ENCODE measurements at regions not wholly inside any gene's neighbourhood (a gene's known extent, or its start where the extent isn't known, plus 50 kb on each side); places are given as distances from the start of the nearest gene placed in this dataset.

DNA sequence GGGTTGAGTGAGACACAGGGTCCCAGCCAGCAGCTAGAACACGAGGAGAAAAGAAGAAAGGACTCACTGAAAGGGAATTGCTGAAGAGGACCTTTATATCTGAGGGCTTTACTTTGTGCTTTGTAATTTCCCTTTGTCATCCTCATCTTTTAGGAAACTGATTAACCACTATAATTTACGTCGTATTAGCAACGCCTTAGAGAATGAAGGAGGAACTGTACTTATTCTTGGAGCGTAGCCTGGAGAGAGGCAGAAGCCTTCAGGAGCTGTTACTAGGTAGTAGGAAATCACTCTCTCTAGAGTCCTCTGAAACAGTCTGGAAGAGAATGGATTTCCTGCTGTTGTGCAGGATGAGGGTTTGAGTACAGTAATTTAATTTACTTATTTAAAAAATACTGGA is 101.0 kb upstream of the STEAP1B start:
- peaks cover 0 to 22% (median 9%) of the 10 kb centered on the region in 9 donors for H3K4me1 ChIP-seq
- H3K36me3 ChIP-seq: no peaks in the 10 kb centered on the region
- H3K9me3 ChIP-seq: no peaks in the 10 kb centered on the region
- no peak for DNase-seq
- peak in 6 of 8 donors; percentile 49 to 90 (median 80) for ATAC-seq
- H3K27me3 ChIP-seq: no peaks in the 10 kb centered on the region
- WGBS, 2 donors: 45 to 47% methylated on average over 5 of the region's 5 CpGs
- H3K27ac ChIP-seq: peak overlapping the region in 8 of 10 donors; percentile 26 to 77 (median 50)
- TF ChIP-seq, protein P1, sequence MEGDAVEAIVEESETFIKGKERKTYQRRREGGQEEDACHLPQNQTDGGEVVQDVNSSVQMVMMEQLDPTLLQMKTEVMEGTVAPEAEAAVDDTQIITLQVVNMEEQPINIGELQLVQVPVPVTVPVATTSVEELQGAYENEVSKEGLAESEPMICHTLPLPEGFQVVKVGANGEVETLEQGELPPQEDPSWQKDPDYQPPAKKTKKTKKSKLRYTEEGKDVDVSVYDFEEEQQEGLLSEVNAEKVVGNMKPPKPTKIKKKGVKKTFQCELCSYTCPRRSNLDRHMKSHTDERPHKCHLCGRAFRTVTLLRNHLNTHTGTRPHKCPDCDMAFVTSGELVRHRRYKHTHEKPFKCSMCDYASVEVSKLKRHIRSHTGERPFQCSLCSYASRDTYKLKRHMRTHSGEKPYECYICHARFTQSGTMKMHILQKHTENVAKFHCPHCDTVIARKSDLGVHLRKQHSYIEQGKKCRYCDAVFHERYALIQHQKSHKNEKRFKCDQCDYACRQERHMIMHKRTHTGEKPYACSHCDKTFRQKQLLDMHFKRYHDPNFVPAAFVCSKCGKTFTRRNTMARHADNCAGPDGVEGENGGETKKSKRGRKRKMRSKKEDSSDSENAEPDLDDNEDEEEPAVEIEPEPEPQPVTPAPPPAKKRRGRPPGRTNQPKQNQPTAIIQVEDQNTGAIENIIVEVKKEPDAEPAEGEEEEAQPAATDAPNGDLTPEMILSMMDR (IDR thresholded peaks at IDR 0.05): no peak
- H3K4me3 ChIP-seq: no peak overlapping the region
- intact Hi-C loops (cut with DNase I): no loop called here

DNA sequence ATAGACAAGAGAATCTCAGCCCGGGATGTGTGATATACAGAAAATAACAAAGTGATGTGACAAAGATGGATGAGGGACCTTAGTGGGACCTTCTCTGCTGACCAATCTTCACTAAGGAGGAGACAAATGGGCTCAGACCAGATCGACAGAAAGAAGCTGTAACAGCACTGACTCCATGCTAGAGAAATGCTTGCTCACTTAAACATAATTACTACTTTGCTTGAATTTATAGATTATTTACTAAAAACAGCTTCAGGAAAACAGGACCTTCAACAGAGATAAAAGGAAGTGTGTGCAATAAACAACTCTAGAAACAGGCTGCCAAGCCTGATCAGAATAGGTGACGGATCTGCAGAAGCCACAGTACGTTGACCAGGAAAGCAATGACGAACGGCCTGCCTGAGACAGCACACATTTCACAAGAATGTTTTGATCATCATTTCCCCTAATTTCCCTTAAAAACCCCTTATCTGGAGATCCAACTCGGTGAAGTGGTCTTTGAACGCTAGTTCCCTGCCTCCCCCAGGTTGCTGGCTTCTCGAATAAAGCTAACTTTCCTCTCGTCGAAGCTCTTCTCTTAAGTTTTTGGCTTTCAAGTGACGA is 98.4 kb upstream of the STEAP1B start:
- no peaks in the 10 kb centered on the region for H3K36me3 ChIP-seq
- H3K4me3 ChIP-seq: no peak overlapping the region
- ATAC-seq (no peak), DNase-seq (no peak)
- H3K27ac ChIP-seq: no peak overlapping the region
- TF ChIP-seq, protein P1 (IDR thresholded peaks at IDR 0.05): no peak
- H3K4me1 ChIP-seq: peaks cover 0 to 22% (median 9%) of the 10 kb centered on the region in 9 donors
- no peaks in the 10 kb centered on the region for H3K9me3 ChIP-seq
- no peaks in the 10 kb centered on the region for H3K27me3 ChIP-seq
- intact Hi-C loops (cut with DNase I): no loop called here
- 85 to 87% methylated on average over 12 of the region's 12 CpGs for WGBS, 2 donors

DNA sequence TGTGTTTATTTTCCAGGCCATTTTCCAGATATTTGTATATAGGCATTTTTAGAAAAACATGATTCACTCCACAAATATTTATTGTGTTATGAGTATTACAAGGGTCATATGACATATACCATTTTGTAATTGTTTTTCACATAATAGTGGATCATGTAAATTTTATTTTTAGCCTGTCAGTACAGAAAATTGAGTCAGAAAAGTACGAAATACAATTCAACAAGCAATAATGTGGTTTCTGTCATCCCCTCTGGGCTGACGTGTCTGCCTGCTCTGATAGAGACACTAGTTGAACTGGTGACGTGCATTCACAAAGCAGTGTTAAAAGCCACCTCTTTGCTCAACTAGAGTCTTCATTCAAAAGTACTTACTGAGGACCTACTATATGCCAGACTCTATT is 97.9 kb upstream of the STEAP1B start:
- H3K36me3 ChIP-seq: no peaks in the 10 kb centered on the region
- H3K9me3 ChIP-seq: no peaks in the 10 kb centered on the region
- DNase-seq (no peak), ATAC-seq (no peak)
- H3K4me3 ChIP-seq: no peak overlapping the region
- TF ChIP-seq, protein P1 (IDR thresholded peaks at IDR 0.05): no peak
- intact Hi-C loops (cut with DNase I): no loop called here
- WGBS, 2 donors: 89 to 93% methylated on average over 3 of the region's 3 CpGs
- no peaks in the 10 kb centered on the region for H3K27me3 ChIP-seq
- peaks cover 0 to 22% (median 9%) of the 10 kb centered on the region in 9 donors for H3K4me1 ChIP-seq
- no peak overlapping the region for H3K27ac ChIP-seq

DNA sequence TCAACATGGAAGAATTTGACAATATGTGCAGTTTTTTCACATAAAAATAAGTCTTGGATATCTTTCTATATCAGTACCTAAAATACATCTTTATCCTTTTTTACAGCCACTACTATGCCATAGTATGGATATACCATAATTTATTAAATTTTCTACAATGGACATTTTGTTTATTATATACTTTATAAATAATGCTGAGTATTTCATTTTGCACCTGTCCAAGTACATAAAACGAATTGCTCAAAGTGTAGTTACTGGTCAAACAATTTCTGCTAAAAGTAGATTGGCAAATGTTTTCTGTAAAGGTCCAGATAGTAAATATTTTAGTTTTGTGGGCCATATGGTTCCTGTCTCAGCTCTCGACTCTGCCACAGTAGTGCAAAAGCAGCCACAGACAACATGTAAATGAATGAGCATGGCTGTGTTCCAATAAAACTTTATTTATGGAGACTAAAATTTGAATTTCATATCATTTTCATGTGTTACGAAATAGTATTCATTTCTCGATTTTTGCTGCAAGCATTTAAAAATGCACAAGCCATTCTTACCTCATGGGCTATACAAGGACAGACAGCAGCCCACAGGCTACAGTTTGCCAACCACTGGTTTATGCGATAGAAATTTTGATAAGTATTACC is 96.9 kb upstream of the STEAP1B start:
- DNase-seq (no peak), ATAC-seq (no peak)
- no peaks in the 10 kb centered on the region for H3K36me3 ChIP-seq
- intact Hi-C loops (cut with DNase I): no loop called here
- TF ChIP-seq, protein P1 (IDR thresholded peaks at IDR 0.05): no peak
- H3K9me3 ChIP-seq: no peaks in the 10 kb centered on the region
- H3K4me3 ChIP-seq: no peak overlapping the region
- H3K4me1 ChIP-seq: peaks cover 0 to 17% (median 5%) of the 10 kb centered on the region in 9 donors
- no peak overlapping the region for H3K27ac ChIP-seq
- 87 to 95% methylated on average over 5 of the region's 5 CpGs for WGBS, 2 donors
- H3K27me3 ChIP-seq: no peaks in the 10 kb centered on the region
